ENCODE measurements at regions not wholly inside any gene's neighbourhood (a gene's known extent, or its start where the extent isn't known, plus 50 kb on each side); places are given as distances from the start of the nearest gene placed in this dataset.

GRCh38 chr14:54085232-54085761, 128.7 kb upstream of the BMP4 start:
- Histone ChIP-seq H3K9me3 (ENCODE audit: low read depth, low read length) (no peaks in the 10 kb centered on the region), H3K79me2 (ENCODE audit: insufficient read depth, low read length) (no peaks in the 10 kb centered on the region), H3K36me3 (ENCODE audit: insufficient read depth, low read length) (no peaks in the 10 kb centered on the region), H3K4me1 (ENCODE audit: insufficient read depth, low read length) (no peaks in the 10 kb centered on the region), H3K27me3 (ENCODE audit: insufficient read depth, low read length) (peaks cover 4% of the 10 kb centered on the region), H3K4me2 (ENCODE audit: insufficient read depth, low read length) (no peak overlapping the region), H2AFZ (ENCODE audit: low read length) (no peak overlapping the region), H3K27ac (ENCODE audit: low read depth, low read length) (no peak overlapping the region), H4K20me1 (ENCODE audit: insufficient read depth, low read length) (no peaks in the 10 kb centered on the region), H3K4me3 (ENCODE audit: insufficient read depth, low read length) (no peak overlapping the region)
- no peak for TF ChIP-seq CTCF (IDR thresholded peaks at IDR 0.05; ENCODE audit: extremely low read depth, low read depth, low read length)
- DNase-seq (ENCODE audit: insufficient read length, low spot score, missing footprints), result no peak

- Histone ChIP-seq H3K9me3 (ENCODE audit: low read depth, low read length) (no peaks in the 10 kb centered on the region), H3K27me3 (ENCODE audit: insufficient read depth, low read length) (peaks cover 4% of the 10 kb centered on the region), H3K27ac (ENCODE audit: low read depth, low read length) (no peak overlapping the region), H2AFZ (ENCODE audit: low read length) (no peak overlapping the region), H4K20me1 (ENCODE audit: insufficient read depth, low read length) (no peaks in the 10 kb centered on the region), H3K4me1 (ENCODE audit: insufficient read depth, low read length) (no peaks in the 10 kb centered on the region), H3K4me3 (ENCODE audit: insufficient read depth, low read length) (no peak overlapping the region), H3K36me3 (ENCODE audit: insufficient read depth, low read length) (no peaks in the 10 kb centered on the region), H3K79me2 (ENCODE audit: insufficient read depth, low read length) (no peaks in the 10 kb centered on the region), H3K4me2 (ENCODE audit: insufficient read depth, low read length) (no peak overlapping the region)
- DNase-seq (ENCODE audit: insufficient read length, low spot score, missing footprints), result no peak
- TF ChIP-seq CTCF (IDR thresholded peaks at IDR 0.05; ENCODE audit: extremely low read depth, low read depth, low read length), result no peak
Observed at GRCh38 chr14:54085841-54086240, 129.2 kb upstream of the BMP4 start.

GRCh38 chr14:54086767-54087166, 130.1 kb upstream of the BMP4 start:
- Histone ChIP-seq H3K4me1 (ENCODE audit: insufficient read depth, low read length) (no peaks in the 10 kb centered on the region), H3K27ac (ENCODE audit: low read depth, low read length) (no peak overlapping the region), H4K20me1 (ENCODE audit: insufficient read depth, low read length) (no peaks in the 10 kb centered on the region), H2AFZ (ENCODE audit: low read length) (no peak overlapping the region), H3K79me2 (ENCODE audit: insufficient read depth, low read length) (no peaks in the 10 kb centered on the region), H3K9me3 (ENCODE audit: low read depth, low read length) (no peaks in the 10 kb centered on the region), H3K36me3 (ENCODE audit: insufficient read depth, low read length) (no peaks in the 10 kb centered on the region), H3K27me3 (ENCODE audit: insufficient read depth, low read length) (peaks cover 4% of the 10 kb centered on the region), H3K4me2 (ENCODE audit: insufficient read depth, low read length) (no peak overlapping the region), H3K4me3 (ENCODE audit: insufficient read depth, low read length) (no peak overlapping the region)
- no peak for DNase-seq (ENCODE audit: insufficient read length, low spot score, missing footprints)
- TF ChIP-seq CTCF (IDR thresholded peaks at IDR 0.05; ENCODE audit: extremely low read depth, low read depth, low read length), result no peak

- H3K9me3 ChIP-seq (ENCODE audit: low read depth, low read length), result no peaks in the 10 kb centered on the region
- H3K4me3 ChIP-seq (ENCODE audit: insufficient read depth, low read length), result no peak overlapping the region
- no peaks in the 10 kb centered on the region for H4K20me1 ChIP-seq (ENCODE audit: insufficient read depth, low read length)
- H2AFZ ChIP-seq (ENCODE audit: low read length), result no peak overlapping the region
- H3K4me1 ChIP-seq (ENCODE audit: insufficient read depth, low read length), result no peaks in the 10 kb centered on the region
- no peaks in the 10 kb centered on the region for H3K79me2 ChIP-seq (ENCODE audit: insufficient read depth, low read length)
- DNase-seq (ENCODE audit: insufficient read length, low spot score, missing footprints), result no peak
- no peak overlapping the region for H3K4me2 ChIP-seq (ENCODE audit: insufficient read depth, low read length)
- H3K27ac ChIP-seq (ENCODE audit: low read depth, low read length), result no peak overlapping the region
- no peak for TF ChIP-seq CTCF (IDR thresholded peaks at IDR 0.05; ENCODE audit: extremely low read depth, low read depth, low read length)
- H3K27me3 ChIP-seq (ENCODE audit: insufficient read depth, low read length), result peaks cover 4% of the 10 kb centered on the region
- no peaks in the 10 kb centered on the region for H3K36me3 ChIP-seq (ENCODE audit: insufficient read depth, low read length)
Observed at GRCh38 chr14:54087376-54087775, 130.8 kb upstream of the BMP4 start.
